Skeletal muscle satellite cell (primary cell): ENCODE measurements at regions not wholly inside any gene's neighbourhood (a gene's known extent, or its start where the extent isn't known, plus 50 kb on each side); places are given as distances from the start of the nearest gene placed in this dataset.

Source experiments
- H3K27me3 ChIP-seq: 2 replicates; pipeline ENCODE4 v1.7.0; 2013; ENCODE audit warnings: low read length; ENCODE audit not compliant: control insufficient read depth, insufficient read depth
- H3K36me3 ChIP-seq: 2 replicates; pipeline ENCODE4 v1.7.0; 2013; ENCODE audit warnings: mild to moderate bottlenecking, control low read depth, low read length; ENCODE audit not compliant: insufficient read depth
- H3K4me1 ChIP-seq: 2 replicates; pipeline ENCODE4 v1.7.0; 2013; ENCODE audit warnings: low read length; ENCODE audit not compliant: control insufficient read depth, insufficient read depth
- H3K4me2 ChIP-seq: 2 replicates; pipeline ENCODE4 v1.7.0; 2013; ENCODE audit warnings: mild to moderate bottlenecking, low read length
- H3K4me3 ChIP-seq: 2 replicates; pipeline ENCODE4 v1.7.0; 2013; ENCODE audit warnings: low read length
- H3K9ac ChIP-seq: 2 replicates; pipeline ENCODE4 v1.7.0; 2013; ENCODE audit warnings: mild to moderate bottlenecking, low read depth, low read length, moderate library complexity
- H3K9me3 ChIP-seq: replicated peaks from 2 replicates; pipeline ENCODE4 v1.7.0; 2013; ENCODE audit warnings: mild to moderate bottlenecking, control low read depth, low read length

- Histone ChIP-seq H3K36me3 (no peaks in the 10 kb centered on the region), H3K9ac (no peak overlapping the region), H3K27me3 (no peaks in the 10 kb centered on the region), H3K4me2 (no peak overlapping the region), H3K4me1 (no peaks in the 10 kb centered on the region), H3K4me3 (no peak overlapping the region), H3K9me3 (no peaks in the 10 kb centered on the region)
Observed at GRCh38 chr9:13750061-13750460, 470.6 kb upstream of the MPDZ start.

GRCh38 chr9:13746876-13747275, 467.4 kb upstream of the MPDZ start:
- no peaks in the 10 kb centered on the region for H3K27me3 ChIP-seq
- H3K4me3 ChIP-seq, result no peak overlapping the region
- H3K36me3 ChIP-seq, result no peaks in the 10 kb centered on the region
- H3K9ac ChIP-seq, result no peak overlapping the region
- no peak overlapping the region for H3K4me2 ChIP-seq
- H3K9me3 ChIP-seq, result no peaks in the 10 kb centered on the region
- no peaks in the 10 kb centered on the region for H3K4me1 ChIP-seq

GRCh38 chr9:13744261-13744901, 464.9 kb upstream of the MPDZ start:
- H3K4me2 ChIP-seq, result no peak overlapping the region
- H3K4me3 ChIP-seq, result no peak overlapping the region
- H3K4me1 ChIP-seq, result no peaks in the 10 kb centered on the region
- H3K9ac ChIP-seq, result no peak overlapping the region
- H3K27me3 ChIP-seq, result no peaks in the 10 kb centered on the region
- no peaks in the 10 kb centered on the region for H3K9me3 ChIP-seq
- no peaks in the 10 kb centered on the region for H3K36me3 ChIP-seq

GRCh38 chr9:13737885-13738284, 458.4 kb upstream of the MPDZ start:
- Histone ChIP-seq H3K4me1 (no peaks in the 10 kb centered on the region), H3K9me3 (no peaks in the 10 kb centered on the region), H3K36me3 (no peaks in the 10 kb centered on the region), H3K9ac (no peak overlapping the region), H3K27me3 (no peaks in the 10 kb centered on the region), H3K4me2 (no peak overlapping the region), H3K4me3 (no peak overlapping the region)

GRCh38 chr9:13735181-13735580, 455.7 kb upstream of the MPDZ start:
- H3K27me3 ChIP-seq, result peaks cover 6% of the 10 kb centered on the region
- H3K4me3 ChIP-seq, result no peak overlapping the region
- H3K36me3 ChIP-seq, result no peaks in the 10 kb centered on the region
- H3K4me2 ChIP-seq, result no peak overlapping the region
- H3K4me1 ChIP-seq, result no peaks in the 10 kb centered on the region
- no peak overlapping the region for H3K9ac ChIP-seq
- no peaks in the 10 kb centered on the region for H3K9me3 ChIP-seq

- Histone ChIP-seq H3K4me1 (no peaks in the 10 kb centered on the region), H3K36me3 (no peaks in the 10 kb centered on the region), H3K9me3 (no peaks in the 10 kb centered on the region), H3K27me3 (peaks cover 9% of the 10 kb centered on the region), H3K4me3 (no peak overlapping the region), H3K9ac (no peak overlapping the region), H3K4me2 (no peak overlapping the region)
Observed at GRCh38 chr9:13734601-13735000, 455.1 kb upstream of the MPDZ start.

- Histone ChIP-seq H3K36me3 (no peaks in the 10 kb centered on the region), H3K27me3 (peaks cover 28% of the 10 kb centered on the region), H3K9me3 (no peaks in the 10 kb centered on the region), H3K4me3 (no peak overlapping the region), H3K4me2 (no peak overlapping the region), H3K4me1 (no peaks in the 10 kb centered on the region), H3K9ac (no peak overlapping the region)
Observed at GRCh38 chr9:13732290-13732689, 452.8 kb upstream of the MPDZ start.

GRCh38 chr9:13731637-13732036, 452.1 kb upstream of the MPDZ start:
- H3K9me3 ChIP-seq, result no peaks in the 10 kb centered on the region
- H3K4me1 ChIP-seq, result no peaks in the 10 kb centered on the region
- no peak overlapping the region for H3K9ac ChIP-seq

GRCh38 chr9:13729955-13730354, 450.5 kb upstream of the MPDZ start:
- Histone ChIP-seq H3K4me2 (no peak overlapping the region), H3K27me3 (peaks cover 46% of the 10 kb centered on the region), H3K4me1 (no peaks in the 10 kb centered on the region), H3K9me3 (no peaks in the 10 kb centered on the region), H3K36me3 (no peaks in the 10 kb centered on the region), H3K9ac (no peak overlapping the region), H3K4me3 (no peak overlapping the region)

More at GRCh38 chr9:13731637-13732036, 452.1 kb upstream of the MPDZ start:
- no peak overlapping the region for H3K4me3 ChIP-seq
- peaks cover 34% of the 10 kb centered on the region for H3K27me3 ChIP-seq
- H3K4me2 ChIP-seq, result no peak overlapping the region
- H3K36me3 ChIP-seq, result no peaks in the 10 kb centered on the region

- no peaks in the 10 kb centered on the region for H3K9me3 ChIP-seq
- no peak overlapping the region for H3K4me2 ChIP-seq
- H3K9ac ChIP-seq, result no peak overlapping the region
- no peaks in the 10 kb centered on the region for H3K36me3 ChIP-seq
- H3K4me1 ChIP-seq, result no peaks in the 10 kb centered on the region
- peaks cover 48% of the 10 kb centered on the region for H3K27me3 ChIP-seq
- no peak overlapping the region for H3K4me3 ChIP-seq
Observed at GRCh38 chr9:13728917-13729811, 449.7 kb upstream of the MPDZ start.

GRCh38 chr9:13728131-13728530, 448.6 kb upstream of the MPDZ start:
- Histone ChIP-seq H3K27me3 (peaks cover 48% of the 10 kb centered on the region), H3K9me3 (no peaks in the 10 kb centered on the region), H3K36me3 (no peaks in the 10 kb centered on the region), H3K9ac (no peak overlapping the region), H3K4me1 (no peaks in the 10 kb centered on the region), H3K4me3 (no peak overlapping the region), H3K4me2 (no peak overlapping the region)

GRCh38 chr9:13726746-13727145, 447.3 kb upstream of the MPDZ start:
- Histone ChIP-seq H3K27me3 (peaks cover 48% of the 10 kb centered on the region), H3K9ac (no peak overlapping the region), H3K4me1 (no peaks in the 10 kb centered on the region), H3K4me2 (no peak overlapping the region), H3K36me3 (no peaks in the 10 kb centered on the region), H3K9me3 (no peaks in the 10 kb centered on the region), H3K4me3 (no peak overlapping the region)
